CD4-positive, alpha-beta T cell (primary cell): ENCODE measurements at regions not wholly inside any gene's neighbourhood (a gene's known extent, or its start where the extent isn't known, plus 50 kb on each side); places are given as distances from the start of the nearest gene placed in this dataset.

Experiments used
- ATAC-seq: fragments of 200-7000 bp; cut with Tn5 transposase; one replicate; pipeline ENCODE4 v1.10.0; 2022; ENCODE audit warnings: mild to moderate bottlenecking; ENCODE audit not compliant: poor library complexity
- CTCF ChIA-PET: fragments of 350-600 bp; sonication (Branson Sonifier 250); formaldehyde crosslinking; loops from one replicate; lab custom pipeline; 2021; ENCODE audit warnings: antibody characterized with exemption, inconsistent platforms; lab: Charles Lee
- POLR2A ChIA-PET: fragments of 350-600 bp; sonication (Branson Sonifier 250); formaldehyde crosslinking; loops from one replicate; lab custom pipeline; 2021; ENCODE audit warnings: antibody characterized with exemption, inconsistent platforms; lab: Charles Lee
- DNase-seq, 14 experiments: peaks; one replicate each; pipeline ENCODE4 v3.0.0-alpha.2; 2013 to 2020; ENCODE audit warnings: mixed read lengths in 2 of 14
- H3K27ac ChIP-seq, 2 donors: one replicate each; pipeline versions ENCODE4 v1.5.1 to v1.7.0; 2013; ENCODE audit warnings: low read length in 2 of 2, low read depth in 1 of 2, mild to moderate bottlenecking in 1 of 2
- H3K27me3 ChIP-seq, 2 experiments: 1 replicate in 1 of 2; 2 replicates in 1 of 2; pipeline versions ENCODE4 v1.6.1 to v1.7.0; 2013; ENCODE audit warnings: low read length in 2 of 2, control low read depth in 1 of 2, mild to moderate bottlenecking in 1 of 2, moderate library complexity in 1 of 2; ENCODE audit not compliant: insufficient read depth in 2 of 2, control insufficient read depth in 1 of 2
- H3K36me3 ChIP-seq: one replicate; pipeline ENCODE4 v1.6.1; 2013; ENCODE audit warnings: low read length, control low read depth; ENCODE audit not compliant: insufficient read depth
- H3K4me1 ChIP-seq: one replicate; pipeline ENCODE4 v1.6.1; 2013; ENCODE audit warnings: low read length, control low read depth; ENCODE audit not compliant: insufficient read depth
- H3K4me3 ChIP-seq: one replicate; pipeline ENCODE4 v1.5.1; 2013; ENCODE audit warnings: mild to moderate bottlenecking, low read length, moderate library complexity
- H3K9me3 ChIP-seq, 2 experiments: 1 replicate in 1 of 2; 2 replicates in 1 of 2; pipeline versions ENCODE4 v1.6.1 to v1.7.0; 2013; ENCODE audit warnings: low read length in 2 of 2, mild to moderate bottlenecking in 2 of 2, control low read depth in 1 of 2, moderate library complexity in 1 of 2; ENCODE audit not compliant: control insufficient read depth in 1 of 2, insufficient read depth in 1 of 2
- H3K27ac Mint-ChIP-seq: one replicate; pipeline ENCODE4 v1.8.0; 2020; ENCODE audit warnings: mixed read lengths
- H3K27me3 Mint-ChIP-seq: one replicate; pipeline ENCODE4 v1.8.0; 2021; ENCODE audit warnings: mixed read lengths
- H3K36me3 Mint-ChIP-seq: one replicate; pipeline ENCODE4 v1.8.0; 2021; ENCODE audit warnings: low read depth, mixed read lengths
- H3K4me1 Mint-ChIP-seq: one replicate; pipeline ENCODE4 v1.8.0; 2021; ENCODE audit warnings: low read depth, mixed read lengths
- H3K4me3 Mint-ChIP-seq: one replicate; pipeline ENCODE4 v1.8.0; 2020; ENCODE audit warnings: mild to moderate bottlenecking, mixed read lengths
- H3K9me3 Mint-ChIP-seq: one replicate; pipeline ENCODE4 v1.8.0; 2020; ENCODE audit warnings: mixed read lengths
- intact Hi-C, 2 experiments: fragments of 100-400 bp; cut with DNase I in 1 of 2; cut with micrococcal nuclease in 1 of 2; formaldehyde crosslinking; loops; one replicate each; pipeline versions ENCODE4 v1.15.1 to v1.9.0; 2023 to 2025; cut with DNase I, micrococcal nuclease
- TF ChIP-seq, protein P1 (sequence below): fragments of 200-600 bp; IDR thresholded peaks from one replicate; pipeline ENCODE4 v1.8.0; 2022; ENCODE audit warnings: antibody characterized with exemption, mild to moderate bottlenecking

DNA sequence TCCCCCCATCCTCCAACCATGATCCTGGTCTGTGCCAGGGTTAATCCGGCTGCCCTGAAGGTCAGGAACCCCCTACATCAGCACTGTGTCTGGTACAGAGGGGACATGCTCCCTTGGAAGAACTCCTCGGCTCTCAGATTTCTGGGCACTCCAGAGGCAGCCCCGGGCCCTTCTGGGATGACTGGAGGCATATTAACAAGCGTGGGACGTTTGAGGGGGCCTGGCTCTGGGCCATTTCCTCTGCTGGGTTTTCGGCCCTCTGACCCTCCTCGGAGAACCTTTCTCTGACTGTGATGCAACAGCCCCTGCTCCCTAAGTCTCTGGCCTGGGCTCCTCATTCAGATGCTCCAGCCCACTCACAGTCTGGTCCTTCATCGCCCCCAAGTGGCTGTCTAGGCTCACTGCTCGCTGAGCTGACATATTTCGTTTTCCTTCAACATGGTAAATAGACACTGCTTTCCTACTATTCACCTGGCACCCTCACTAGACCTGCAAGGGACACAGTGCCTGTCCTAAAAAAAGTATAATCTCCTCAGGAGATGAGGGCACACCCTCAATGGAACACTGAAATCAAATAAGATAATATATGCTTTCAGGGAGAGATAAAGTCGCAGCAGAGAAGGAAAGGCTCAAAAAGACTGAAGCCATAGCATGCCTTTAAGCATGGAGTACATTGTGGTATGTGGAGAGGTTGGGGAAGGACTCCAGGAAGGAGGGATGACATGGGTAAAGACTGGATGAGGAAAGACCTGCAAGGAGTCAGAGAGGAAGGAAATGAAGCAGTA is 404.7 kb upstream of the TRPC7 start:
- intact Hi-C loops = no loop called here

GRCh38 chr5:136769093-136769492 is 403.7 kb upstream of the TRPC7 start:
- H3K27me3 Mint-ChIP-seq = no peaks in the 10 kb centered on the region
- H3K4me1 Mint-ChIP-seq = no peaks in the 10 kb centered on the region
- POLR2A ChIA-PET = no interaction called here
- Histone ChIP-seq H3K9me3 (peaks cover 0 to 10% of the 10 kb centered on the region in 2 experiments), H3K27me3 (no peaks in the 10 kb centered on the region), H3K27ac (no peak overlapping the region), H3K4me3 (no peak overlapping the region), H3K36me3 (no peaks in the 10 kb centered on the region), H3K4me1 (no peaks in the 10 kb centered on the region)
- intact Hi-C loops = no loop called here
- H3K4me3 Mint-ChIP-seq = no peak overlapping the region
- no peak for ATAC-seq
- H3K27ac Mint-ChIP-seq = no peak overlapping the region
- no peak for DNase-seq
- H3K9me3 Mint-ChIP-seq = no peaks in the 10 kb centered on the region
- H3K36me3 Mint-ChIP-seq = no peaks in the 10 kb centered on the region
- TF ChIP-seq, protein P1, sequence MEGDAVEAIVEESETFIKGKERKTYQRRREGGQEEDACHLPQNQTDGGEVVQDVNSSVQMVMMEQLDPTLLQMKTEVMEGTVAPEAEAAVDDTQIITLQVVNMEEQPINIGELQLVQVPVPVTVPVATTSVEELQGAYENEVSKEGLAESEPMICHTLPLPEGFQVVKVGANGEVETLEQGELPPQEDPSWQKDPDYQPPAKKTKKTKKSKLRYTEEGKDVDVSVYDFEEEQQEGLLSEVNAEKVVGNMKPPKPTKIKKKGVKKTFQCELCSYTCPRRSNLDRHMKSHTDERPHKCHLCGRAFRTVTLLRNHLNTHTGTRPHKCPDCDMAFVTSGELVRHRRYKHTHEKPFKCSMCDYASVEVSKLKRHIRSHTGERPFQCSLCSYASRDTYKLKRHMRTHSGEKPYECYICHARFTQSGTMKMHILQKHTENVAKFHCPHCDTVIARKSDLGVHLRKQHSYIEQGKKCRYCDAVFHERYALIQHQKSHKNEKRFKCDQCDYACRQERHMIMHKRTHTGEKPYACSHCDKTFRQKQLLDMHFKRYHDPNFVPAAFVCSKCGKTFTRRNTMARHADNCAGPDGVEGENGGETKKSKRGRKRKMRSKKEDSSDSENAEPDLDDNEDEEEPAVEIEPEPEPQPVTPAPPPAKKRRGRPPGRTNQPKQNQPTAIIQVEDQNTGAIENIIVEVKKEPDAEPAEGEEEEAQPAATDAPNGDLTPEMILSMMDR = no peak
- CTCF ChIA-PET = no interaction called here

More for the DNA sequence above, 404.7 kb upstream of the TRPC7 start:
- CTCF ChIA-PET = no interaction called here
- Mint-ChIP-seq H3K4me1 (no peaks in the 10 kb centered on the region), H3K9me3 (no peaks in the 10 kb centered on the region), H3K4me3 (no peak overlapping the region), H3K27me3 (no peaks in the 10 kb centered on the region), H3K27ac (no peak overlapping the region), H3K36me3 (no peaks in the 10 kb centered on the region)
- H3K9me3 ChIP-seq = peaks cover 0 to 10% of the 10 kb centered on the region in 2 experiments
- ATAC-seq (no peak), DNase-seq (peak in 3 of 14 experiments; percentile 20 to 31 (median 23))
- no peaks in the 10 kb centered on the region for H3K4me1 ChIP-seq
- H3K36me3 ChIP-seq = no peaks in the 10 kb centered on the region
- H3K4me3 ChIP-seq = no peak overlapping the region
- TF ChIP-seq, protein P1 = no peak
- POLR2A ChIA-PET = no interaction called here
- no peak overlapping the region for H3K27ac ChIP-seq
- H3K27me3 ChIP-seq = no peaks in the 10 kb centered on the region

- peaks cover 0 to 10% of the 10 kb centered on the region in 2 experiments for H3K9me3 ChIP-seq
- no peaks in the 10 kb centered on the region for H3K4me1 ChIP-seq
- no peaks in the 10 kb centered on the region for H3K36me3 ChIP-seq
- no peak for DNase-seq
- ChIA-PET POLR2A (no interaction called here), CTCF (no interaction called here)
- Mint-ChIP-seq H3K9me3 (no peaks in the 10 kb centered on the region), H3K27me3 (no peaks in the 10 kb centered on the region), H3K36me3 (no peaks in the 10 kb centered on the region), H3K27ac (no peak overlapping the region), H3K4me1 (no peaks in the 10 kb centered on the region), H3K4me3 (no peak overlapping the region)
- H3K27ac ChIP-seq = no peak overlapping the region
- H3K27me3 ChIP-seq = no peaks in the 10 kb centered on the region
- ATAC-seq = no peak
- intact Hi-C loops = no loop called here
- H3K4me3 ChIP-seq = no peak overlapping the region
- TF ChIP-seq, protein P1 = no peak
Measured at GRCh38 chr5:136768457-136768856, 403.1 kb upstream of the TRPC7 start.
